Transverse colon (tissue), 4 donors: ENCODE measurements at regions not wholly inside any gene's neighbourhood (a gene's known extent, or its start where the extent isn't known, plus 50 kb on each side); places are given as distances from the start of the nearest gene placed in this dataset.

Experiments used
- CTCF ChIP-seq, 5 experiments: fragments of 200-600 bp in 3 of 5; fragments of 450-650 bp in 2 of 5; sonication (generic) in 3 of 5; IDR thresholded peaks; 1 replicate in 2 of 5; 2 replicates in 3 of 5; pipeline ENCODE4 v1.5.1; 2016 to 2017; ENCODE audit warnings: antibody characterized with exemption in 5 of 5, inconsistent platforms in 3 of 5, mild to moderate bottlenecking in 2 of 5, moderate library complexity in 1 of 5
- EP300 ChIP-seq: sonication (generic); formaldehyde crosslinking; IDR thresholded peaks from one replicate; pipeline ENCODE4 v1.6.1; 2017; ENCODE audit warnings: antibody characterized with exemption, low read depth
- POLR2AphosphoS5 ChIP-seq, 3 donors: sonication (generic); formaldehyde crosslinking; IDR thresholded peaks; one replicate each; pipeline ENCODE4 v1.6.1; 2016; ENCODE audit warnings: antibody characterized with exemption in 3 of 3

GRCh38 chr2:147373800-147374422, 470.9 kb upstream of the ACVR2A start:
- TF ChIP-seq POLR2AphosphoS5 (IDR thresholded peaks at IDR 0.05) = no peak
- TF ChIP-seq CTCF (IDR thresholded peaks at IDR 0.05) = no peak
- TF ChIP-seq EP300 = no peak
